Stimulated activated CD4-positive, alpha-beta T cell treated with anti-CD3 and anti-CD28 coated beads, Interleukin-12 subunit alpha, Interleukin-12 subunit beta, amount 100 ng/mL, for 24 hours (primary cell): ENCODE measurements at regions not wholly inside any gene's neighbourhood (a gene's known extent, or its start where the extent isn't known, plus 50 kb on each side); places are given as distances from the start of the nearest gene placed in this dataset.
"Not testable (repeated sequence)": the region's sequence is repeated elsewhere in the genome, so short reads cannot be mapped to it uniquely, and the experiment has no call there.

ENCODE experiments used
- DNase-seq, 2 experiments: peaks; one replicate each; pipeline ENCODE4 v3.0.0-alpha.2; 2020; ENCODE audit warnings: low read depth in 2 of 2

DNA sequence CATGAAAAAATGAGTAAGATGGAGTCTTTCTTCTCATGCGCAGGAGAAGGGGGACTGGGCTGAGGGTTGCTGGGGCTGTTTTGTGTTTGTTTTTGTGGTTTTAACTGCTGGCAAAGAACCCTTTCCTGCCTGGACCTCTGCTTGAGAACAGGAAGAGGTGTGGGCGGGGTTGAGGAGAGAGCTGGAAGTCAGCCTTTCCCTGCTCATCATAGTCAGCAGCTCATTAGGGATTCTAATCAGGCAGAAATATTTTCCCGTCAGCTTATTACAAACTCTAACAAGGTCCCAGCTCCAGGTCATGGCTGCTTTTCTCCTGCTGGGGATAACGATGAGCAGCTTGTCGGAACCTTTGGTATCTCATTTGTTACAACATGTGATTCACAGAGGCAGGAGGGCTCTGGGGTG, 185.0 kb upstream of the NRXN3 start:
- DNase-seq: no peak

DNA sequence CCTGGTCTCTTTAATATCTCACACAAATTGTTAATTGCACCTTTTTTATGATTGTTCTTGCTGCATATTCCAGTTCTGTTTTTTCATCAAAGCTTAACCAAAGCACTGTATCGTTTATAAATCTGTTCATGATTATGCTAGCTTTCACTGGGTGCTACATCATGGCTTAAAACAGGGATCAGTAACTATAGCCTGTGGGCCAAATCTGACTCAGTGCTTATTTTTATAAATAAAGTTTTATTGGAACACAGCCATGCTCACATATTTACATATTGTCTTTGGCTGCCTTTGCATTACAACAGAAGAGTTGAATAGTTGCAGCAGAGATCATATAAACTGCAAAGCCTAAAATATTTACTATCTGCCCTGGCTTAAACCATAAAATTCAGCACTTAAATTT, 183.4 kb upstream of the NRXN3 start:
- no peak for DNase-seq

DNA sequence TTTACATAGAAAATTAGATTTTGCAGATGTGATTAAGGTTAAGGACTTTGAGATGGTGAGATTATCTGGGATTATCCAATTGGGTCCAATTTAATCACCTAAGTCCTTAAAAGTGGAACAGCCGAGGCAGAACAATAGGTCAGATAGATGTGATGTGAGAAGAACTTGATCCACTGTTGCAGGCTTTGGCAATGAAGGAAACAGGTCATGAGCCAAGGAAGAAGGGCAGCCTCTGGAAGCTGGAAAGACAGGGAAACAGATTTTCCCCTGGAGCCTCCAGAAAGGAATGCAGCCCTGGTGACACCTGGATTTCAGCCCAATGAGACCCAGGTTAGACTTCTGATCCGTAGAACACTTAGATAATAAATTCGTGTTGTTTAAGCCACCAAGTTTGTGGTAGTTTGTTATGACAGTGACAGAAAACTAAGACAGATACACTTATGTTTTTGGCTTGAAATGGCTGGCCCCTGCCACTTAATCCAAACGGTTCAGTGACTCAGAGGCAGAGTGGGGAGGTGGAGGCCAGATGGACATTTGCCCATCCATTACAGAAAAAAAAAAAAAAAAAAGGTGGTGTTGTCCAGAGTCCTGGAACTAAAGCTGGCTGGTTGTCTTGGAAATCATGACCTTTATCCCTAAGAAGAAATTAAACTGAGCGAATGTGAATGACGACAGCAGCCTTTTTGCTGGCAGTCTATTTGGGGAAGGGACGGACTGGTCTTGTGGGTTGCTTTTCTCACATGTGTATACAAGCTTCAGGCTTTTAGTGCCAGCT, 181.9 kb upstream of the NRXN3 start:
- DNase-seq: no peak

DNA sequence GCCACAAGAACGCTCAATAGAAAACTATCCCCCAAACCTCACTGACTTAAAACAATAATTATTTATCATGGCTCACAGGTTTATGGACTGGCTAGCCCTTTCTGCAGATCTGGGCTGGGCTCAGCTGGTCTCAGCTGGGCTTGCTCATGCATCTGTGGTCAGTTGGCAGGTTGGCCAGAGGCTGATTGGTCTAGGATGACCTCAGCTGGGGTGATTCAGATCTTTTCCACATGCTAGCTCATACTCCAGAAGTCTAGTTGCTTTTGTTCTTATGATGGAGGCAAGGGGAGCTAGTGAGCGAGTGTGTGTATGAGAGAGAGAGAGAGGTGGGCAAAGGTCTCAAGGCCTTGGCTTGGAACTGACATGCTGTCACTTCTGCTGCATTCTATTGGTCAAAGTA, 181.2 kb upstream of the NRXN3 start:
- DNase-seq: no peak

DNA sequence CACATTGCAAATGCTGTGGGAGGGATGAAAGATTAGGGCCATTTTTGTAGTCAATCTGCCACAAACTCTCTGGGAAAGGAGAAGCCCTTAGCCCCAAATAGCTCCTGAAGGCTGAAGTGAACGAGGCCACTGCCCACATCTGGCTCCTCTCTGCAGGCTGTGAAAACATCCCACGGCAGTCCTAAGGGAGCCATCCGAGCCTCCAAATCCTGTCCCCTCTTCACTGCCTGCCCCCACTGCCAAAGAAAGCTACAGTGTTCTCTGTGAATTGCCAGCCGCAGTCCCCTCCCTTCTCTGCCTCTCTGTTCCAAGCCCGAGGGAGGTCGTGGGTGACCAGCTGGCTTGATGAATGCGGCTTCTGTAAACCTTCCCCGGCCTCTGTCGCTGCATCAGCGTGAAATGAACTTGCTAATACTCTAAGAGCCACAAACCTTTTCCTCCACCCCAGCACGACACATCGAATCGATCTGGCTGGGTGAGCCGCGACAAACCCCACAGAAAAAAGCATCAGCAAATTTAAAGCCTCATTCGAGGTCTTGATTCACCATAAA, 180.7 kb upstream of the NRXN3 start:
- no peak for DNase-seq

DNA sequence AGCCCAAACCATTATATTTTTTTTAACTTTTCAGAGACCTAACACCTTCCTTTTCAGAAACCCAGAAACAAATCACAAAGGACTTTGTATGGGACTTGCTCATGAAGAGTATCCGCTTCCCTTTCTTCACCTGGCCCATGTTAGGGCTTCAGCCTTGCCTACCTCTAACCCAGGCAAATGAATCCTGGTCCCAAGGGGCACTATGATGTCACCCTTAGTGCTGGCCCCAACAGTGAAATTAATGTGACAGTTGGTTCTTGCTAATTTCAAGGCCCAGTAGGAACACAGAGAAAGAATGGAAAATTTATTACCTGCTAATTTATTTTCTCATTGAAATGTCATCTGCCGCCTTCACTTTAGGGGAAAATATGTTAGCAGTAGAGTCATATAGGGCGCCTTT, 179.8 kb upstream of the NRXN3 start:
- no peak for DNase-seq

DNA sequence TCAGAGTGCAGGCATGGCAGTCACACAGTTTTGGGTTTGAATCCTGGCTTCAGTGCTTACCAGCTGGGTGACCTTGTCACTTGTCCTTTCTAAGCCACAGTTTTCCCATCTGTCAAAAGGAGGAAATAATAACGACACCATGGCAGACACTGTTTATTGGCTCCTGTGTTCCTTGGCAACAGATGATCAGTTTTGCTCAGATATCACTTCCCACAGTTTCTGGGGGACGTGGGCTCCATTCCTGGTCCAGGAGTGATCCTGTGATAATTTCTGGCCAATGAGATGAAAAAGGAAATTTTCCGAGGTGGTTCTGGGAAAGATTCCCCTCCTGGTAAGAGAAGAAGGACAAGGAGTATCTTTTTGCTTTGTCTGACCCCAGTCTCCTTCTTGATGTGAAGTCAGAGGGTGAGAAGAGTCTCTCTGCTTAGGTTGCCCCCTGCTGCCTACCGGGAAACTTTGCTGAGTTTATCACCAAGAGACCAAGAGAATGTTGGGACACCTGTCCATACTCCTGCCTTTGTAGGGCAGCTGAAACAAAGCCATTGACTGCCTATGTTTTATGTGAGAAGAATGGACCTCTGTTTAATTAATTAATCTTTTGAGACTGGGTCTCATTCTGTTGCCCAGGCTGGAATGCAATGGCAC, 178.9 kb upstream of the NRXN3 start:
- DNase-seq: no peak

DNA sequence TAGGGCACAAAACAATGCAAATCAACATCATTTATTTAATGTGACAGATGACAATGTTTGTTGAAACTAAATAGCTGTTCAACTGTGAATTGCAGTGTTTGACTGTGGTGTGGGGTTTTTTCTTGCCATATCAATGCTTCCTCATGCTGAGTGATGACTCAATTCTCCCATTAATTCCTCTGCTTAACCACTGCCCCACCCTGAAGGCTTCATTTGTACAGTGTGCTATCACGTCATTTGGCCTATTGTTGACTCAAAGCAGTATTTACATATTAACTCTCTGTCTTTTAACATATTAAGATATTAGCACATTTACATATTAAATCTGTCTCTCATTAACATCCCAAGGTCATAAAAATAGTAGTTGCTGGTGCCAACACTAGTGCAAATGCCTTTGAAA, 164.8 kb upstream of the NRXN3 start:
- DNase-seq: no peak

DNA sequence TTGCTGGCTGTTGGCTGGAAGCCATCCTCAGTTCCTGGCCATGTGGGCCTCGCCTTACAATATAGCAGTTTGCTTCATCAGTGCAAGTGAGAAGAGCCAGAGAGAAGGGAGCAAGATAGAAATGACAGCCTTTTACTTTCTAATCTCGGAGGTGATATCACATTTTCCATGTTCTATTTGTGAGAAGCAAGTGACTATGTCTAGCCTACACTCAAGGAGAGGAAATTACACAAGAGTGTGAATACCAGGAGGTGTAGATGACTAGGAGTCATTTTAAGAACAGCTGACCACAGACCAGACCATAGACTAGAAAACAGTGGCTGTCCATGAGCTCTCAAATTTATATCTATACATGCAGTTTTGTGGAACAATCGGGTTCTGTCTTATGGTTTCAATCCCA, 163.0 kb upstream of the NRXN3 start:
- DNase-seq: no peak

DNA sequence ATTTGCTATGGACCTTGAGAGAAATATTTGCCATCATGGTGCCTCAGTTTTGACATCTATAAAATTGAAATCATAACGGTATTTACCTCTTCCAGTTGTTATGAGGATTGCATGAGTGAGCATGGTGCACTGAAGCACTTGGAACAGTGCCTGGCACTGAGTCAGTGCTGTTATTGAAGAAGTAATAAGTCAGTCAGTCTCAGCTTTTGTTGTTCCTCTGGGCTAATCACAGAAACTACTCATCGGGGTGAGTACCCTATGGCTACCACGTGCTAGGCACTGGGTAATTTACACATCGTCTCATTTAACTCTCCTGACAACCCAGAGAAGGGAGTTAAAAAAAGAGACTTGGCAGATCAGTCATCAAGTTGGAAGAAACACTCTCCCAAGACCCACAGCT, 159.5 kb upstream of the NRXN3 start:
- DNase-seq: no peak

DNA sequence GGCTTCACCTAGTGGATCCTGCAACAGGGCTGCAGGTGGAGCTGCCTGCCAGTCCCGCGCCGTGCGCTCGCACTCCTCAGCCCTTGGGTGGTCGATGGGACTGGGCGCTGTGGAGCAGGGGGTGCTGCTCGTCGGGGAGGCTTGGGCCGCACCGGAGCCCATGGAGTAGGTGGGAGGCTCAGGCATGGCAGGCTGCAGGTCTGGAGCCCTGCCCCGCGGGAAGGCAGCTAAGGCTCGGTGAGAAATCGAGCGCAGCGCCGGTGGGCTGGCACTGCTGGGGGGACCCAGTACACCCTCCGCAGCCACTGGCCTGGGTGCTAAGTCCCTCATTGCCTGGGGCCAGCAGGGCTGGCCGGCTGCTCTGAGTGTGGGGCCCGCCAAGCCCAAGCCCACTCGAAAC, 156.3 kb upstream of the NRXN3 start:
- DNase-seq: not testable (repeated sequence)

DNA sequence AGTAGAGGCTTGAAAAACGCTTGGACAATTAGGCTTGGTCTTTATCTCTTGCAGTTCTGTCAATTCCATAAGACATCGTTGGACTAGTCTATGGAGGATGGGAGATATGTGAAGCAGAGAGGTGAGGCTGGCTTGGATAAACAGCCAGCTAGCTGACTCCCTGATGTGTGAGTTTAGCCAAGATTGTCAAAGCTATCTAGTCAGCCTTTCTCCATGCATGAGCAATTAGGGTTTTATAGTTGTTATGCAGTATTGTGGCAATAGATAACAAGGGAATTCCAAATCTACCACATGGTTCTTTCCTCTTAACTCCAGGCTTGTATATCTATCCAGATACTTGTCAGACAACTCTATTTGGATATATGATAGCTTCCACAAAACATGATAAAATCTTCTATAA, 153.6 kb upstream of the NRXN3 start:
- no peak for DNase-seq

DNA sequence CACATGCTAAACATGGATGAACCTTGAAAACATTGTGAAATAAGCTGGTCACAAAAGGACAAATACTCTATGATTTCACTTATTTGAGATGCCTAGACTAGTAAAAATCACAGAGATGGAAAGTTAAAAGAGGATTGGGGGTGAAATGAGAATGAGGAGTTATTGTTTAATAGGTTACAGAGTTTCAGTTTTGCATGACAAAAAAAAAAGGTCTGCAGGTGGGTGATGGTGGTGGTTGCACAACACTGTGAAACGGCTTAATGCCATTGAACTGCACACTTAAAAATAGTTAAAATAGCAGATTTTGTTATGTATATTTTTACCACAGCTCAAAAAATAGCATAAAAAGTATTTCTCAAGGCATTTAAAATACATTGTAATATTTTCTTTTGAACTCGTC, 151.9 kb upstream of the NRXN3 start:
- no peak for DNase-seq

DNA sequence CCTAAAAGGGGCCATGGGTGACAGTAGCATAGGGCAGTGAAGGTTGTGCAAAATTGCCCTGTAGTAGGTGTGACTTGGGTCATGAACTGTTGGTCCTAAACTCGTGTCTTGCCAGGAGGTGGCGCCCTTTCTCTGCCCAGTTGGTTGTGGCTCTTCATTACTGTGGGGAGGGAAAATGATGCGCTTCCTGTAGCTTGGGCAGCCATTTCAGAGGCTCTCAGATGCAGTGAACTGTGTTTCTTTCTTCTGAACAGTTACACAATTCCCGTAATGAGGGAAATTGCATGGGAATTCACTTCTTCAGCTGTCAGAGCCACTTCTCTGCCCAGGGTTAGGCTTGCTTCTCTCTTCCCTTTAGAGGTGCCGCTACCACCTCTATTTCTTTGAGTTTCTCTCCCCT, 148.1 kb upstream of the NRXN3 start:
- DNase-seq: peak; percentile 1 to 61

DNA sequence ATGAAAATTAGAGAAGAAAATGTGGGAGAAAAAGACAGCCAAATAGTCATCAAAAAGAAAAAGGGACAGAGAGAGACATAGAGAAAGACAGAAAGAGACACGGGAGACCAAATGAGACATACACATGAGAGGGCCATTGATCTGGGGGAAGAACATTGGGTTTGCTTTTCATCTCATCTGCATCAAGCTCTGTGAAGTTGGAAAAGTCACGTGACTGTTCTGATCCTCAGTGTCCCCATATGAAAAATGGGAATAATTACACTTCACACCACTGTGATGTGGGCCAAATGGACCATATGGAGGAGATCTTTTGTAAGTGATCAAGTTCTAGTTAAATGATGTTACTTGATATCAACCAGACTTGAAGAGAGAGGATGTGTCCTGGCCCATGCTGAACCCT, 147.1 kb upstream of the NRXN3 start:
- DNase-seq: no peak

DNA sequence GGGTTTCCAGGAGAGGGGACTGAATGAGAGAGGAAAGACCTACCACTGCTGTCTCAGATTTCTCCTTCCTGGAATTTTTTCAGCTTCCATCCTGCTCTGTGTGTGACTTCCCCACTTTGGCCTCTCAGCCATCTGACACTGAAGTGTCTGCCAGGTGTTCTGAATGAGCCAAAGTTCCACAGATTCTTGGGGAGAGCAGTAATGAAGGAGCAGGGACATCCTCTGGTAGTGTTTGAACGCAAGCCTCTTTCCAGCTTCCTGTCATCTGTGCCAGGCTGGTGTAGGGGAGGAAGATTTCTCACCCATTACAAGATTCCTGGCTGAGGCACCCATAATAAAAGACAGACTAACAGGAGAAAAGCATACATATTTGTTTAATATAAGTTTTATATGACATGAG, 141.7 kb upstream of the NRXN3 start:
- no peak for DNase-seq

DNA sequence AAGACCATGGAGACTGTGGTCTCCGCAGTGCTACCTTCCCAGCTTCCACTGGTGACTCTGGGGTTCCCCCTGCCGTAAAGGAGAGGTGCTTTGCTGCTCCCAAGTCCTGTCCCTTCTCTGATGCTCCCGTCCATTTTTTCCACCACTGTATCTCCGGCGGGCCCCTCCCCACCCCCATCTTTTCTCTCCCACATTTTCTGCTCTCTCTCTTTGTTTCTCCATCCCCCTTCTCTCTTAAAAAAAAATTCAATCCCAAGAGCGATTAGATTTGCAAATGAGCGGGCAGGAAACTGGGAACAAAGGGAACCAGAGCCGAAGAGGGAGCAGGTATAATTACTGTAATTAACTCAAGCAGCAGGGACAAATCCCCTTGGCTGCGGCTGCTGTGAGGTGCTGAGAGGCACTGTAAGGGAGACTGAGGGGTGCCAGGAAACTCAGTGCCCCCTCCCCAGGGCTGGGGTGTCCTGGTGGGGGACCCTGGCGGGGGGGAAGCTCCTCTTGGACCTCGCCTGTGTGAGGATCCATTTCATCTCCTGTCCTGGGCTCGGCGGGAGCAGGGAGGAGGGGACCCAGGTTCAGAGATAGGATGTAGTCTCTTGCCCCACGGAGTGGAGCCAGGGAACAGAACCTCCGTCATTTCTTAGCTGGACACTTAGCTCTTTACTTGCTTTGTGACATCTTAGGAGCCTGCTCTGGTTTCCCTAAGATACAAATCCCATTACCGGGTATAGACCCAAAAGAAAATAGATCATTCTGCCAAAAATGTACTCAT, 140.4 kb upstream of the NRXN3 start:
- DNase-seq: no peak

DNA sequence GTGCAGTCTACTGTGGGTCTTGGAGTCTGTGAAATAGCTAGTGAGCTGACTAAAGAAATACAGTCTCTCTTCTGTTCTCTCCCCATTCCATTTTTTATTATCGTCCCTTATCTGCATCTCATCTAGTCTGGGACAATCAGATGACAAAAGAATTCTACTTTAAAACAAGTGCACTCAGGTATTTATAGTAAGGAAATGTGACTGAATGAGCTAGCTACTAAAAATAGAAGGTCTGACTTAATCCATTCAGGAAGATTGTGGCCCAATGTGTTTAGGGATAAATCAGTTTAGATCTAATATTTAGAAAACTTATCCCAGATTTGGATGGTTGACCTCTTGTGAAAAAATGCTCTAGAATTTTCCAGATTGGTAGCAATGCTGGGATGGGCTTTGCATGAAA, 126.8 kb upstream of the NRXN3 start:
- DNase-seq: no peak

DNA sequence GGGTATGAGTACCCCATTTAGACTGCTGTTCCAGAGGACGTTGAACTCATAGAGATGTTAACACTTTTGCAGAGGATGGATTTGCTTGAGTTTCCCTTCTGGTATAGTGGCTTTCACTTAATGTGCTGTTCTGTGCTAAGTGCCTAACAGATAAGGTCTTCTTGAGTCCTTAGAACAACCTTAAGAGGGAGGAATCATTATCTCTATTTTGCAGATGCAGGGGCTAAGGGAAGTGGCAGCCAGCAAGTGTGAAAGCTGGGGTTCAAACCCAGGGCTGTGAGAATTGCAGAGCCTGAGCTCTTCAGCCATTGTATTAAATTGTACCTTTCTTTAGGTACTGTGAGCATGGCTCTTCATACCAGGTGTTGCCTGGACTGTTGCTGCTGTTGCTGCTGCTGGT, 122.1 kb upstream of the NRXN3 start:
- no peak for DNase-seq

DNA sequence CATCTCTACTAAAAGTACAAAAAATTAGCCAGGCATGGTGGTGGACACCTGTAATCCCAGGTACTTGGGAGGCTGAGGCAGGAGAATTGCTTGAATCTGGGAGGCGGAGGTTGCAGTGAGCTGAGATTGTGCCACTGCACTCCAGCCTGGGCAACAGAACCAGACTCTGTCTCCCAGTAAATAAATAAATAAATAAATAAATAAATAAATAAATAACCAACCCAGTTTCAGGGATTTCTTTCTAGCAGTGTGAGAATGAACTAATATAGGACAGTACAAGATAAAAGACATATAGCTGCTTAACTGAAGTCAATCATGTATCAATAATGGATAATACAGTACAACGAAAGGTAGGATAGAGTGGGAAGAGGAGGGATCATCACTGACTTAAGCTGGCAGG, 113.3 kb upstream of the NRXN3 start:
- not testable (repeated sequence) for DNase-seq

DNA sequence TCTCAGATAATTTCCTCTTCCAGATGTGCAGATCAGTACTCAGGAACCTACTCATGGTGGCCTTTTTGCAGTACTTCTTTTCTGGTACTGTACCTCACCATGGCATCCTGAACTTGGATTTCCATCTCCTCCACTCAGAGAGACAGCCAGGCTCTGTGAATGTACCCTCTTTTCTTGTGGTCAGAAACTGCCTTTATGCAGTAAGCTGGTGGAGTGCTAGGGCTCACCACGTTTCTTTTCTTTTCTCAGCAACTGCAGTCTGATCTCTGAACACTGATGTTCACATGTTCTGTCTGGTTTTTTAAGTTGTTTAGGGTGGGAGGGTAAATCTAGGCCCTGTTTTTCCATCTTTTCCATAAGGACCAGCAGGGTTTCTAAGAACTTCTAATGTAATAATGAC, 99.8 kb upstream of the NRXN3 start:
- no peak for DNase-seq

DNA sequence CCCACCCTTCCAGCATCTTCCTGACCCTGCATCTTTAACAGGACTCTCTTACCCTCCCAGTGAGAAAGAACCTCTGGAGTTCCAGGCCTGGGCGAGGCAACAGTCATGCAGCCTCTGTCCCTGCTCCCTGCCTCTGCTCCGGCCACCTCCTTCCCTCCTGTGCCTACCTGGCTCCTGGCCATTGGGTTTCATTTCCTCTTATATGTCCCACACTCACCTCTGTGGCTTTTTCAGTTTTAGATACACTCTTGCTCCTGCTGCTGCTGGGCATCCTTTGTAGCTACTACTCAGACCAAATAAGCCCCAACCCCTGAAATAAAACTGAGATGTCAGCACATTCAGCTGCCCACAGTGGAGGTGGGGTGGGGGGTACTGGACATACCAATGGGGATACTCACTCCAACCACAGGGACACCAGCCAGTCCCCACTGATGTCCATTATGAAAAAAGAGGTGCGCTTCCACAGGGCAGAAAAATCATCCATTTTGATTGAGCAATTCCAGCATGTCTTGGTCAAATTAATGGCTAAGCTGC, 99.1 kb upstream of the NRXN3 start:
- DNase-seq: no peak
